HG03135 (cell line): ENCODE measurements at regions not wholly inside any gene's neighbourhood (a gene's known extent, or its start where the extent isn't known, plus 50 kb on each side); places are given as distances from the start of the nearest gene placed in this dataset.
"Not testable (repeated sequence)": the region's sequence is repeated elsewhere in the genome, so short reads cannot be mapped to it uniquely, and the experiment has no call there.

Experiments used
- ATAC-seq: cut with Tn5 transposase; IDR thresholded peaks from one replicate; pipeline ENCODE4 v1.9.1; 2021; ENCODE audit warnings: mild to moderate bottlenecking, moderate library complexity; ENCODE audit not compliant: unreplicated experiment

DNA sequence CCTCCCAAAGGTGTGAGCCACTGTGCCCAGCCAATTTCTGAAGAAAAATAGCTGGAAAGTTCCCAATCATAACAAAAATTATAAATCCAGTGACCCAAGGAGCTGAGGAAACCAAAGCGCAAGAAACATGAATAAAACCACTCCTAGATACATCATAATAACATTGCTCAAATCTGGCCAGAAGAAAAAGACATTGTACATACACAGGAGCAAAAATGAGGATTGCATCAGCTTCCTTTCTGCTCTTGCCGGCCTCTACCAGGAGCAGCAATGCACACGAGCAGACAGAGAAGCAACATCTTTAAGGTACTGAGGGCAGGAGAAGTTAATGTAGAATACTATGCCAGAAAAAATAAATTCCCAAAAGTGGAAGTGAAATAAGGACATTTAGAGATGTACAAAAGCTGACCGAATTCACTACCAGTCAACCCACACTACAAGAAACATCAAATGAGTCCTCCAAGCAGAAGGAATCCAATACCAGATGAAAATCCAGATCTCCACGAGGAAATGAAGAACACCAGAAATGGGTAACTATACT, 127.0 kb upstream of the NBPF11 start:
- ATAC-seq, result not testable (repeated sequence)

DNA sequence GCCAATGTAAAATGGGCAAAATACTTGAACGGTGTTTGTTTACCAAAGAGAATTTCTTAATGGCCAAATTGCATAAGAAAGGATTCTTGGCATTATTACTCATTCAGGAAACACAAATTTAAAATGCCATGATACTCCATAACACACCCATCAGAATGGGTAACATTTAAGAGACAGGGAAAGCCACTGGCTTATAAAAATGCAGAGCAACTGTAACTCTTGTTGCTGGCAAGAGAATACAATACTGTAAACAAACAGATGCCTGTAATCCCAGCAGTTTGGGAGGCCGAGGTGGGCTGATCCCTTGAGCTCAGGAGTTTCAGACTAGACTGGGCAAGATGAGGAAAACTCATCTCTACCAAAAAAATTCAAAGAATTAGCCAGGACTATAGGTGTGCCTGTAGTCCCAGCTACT, 125.8 kb upstream of the NBPF11 start:
- not testable (repeated sequence) for ATAC-seq

DNA sequence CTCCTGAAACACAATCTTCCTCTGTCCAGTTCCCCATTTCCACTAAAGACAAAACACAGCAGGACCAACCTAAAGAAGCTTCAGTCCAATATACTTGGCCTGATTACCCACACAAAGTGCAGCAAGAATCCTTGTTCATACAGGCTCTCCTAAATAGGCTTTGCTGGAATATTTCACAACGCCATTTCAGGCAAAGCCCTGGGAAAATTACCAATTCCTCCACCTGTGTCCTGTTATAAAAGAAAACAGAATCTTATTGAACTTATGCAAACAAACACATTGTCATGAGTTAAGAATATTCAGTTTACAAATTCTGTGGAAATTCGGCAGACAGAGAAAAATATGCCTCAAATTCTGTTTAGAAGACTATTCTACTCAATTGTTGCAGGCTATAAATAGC, 115.0 kb upstream of the NBPF11 start:
- ATAC-seq, result not testable (repeated sequence)

DNA sequence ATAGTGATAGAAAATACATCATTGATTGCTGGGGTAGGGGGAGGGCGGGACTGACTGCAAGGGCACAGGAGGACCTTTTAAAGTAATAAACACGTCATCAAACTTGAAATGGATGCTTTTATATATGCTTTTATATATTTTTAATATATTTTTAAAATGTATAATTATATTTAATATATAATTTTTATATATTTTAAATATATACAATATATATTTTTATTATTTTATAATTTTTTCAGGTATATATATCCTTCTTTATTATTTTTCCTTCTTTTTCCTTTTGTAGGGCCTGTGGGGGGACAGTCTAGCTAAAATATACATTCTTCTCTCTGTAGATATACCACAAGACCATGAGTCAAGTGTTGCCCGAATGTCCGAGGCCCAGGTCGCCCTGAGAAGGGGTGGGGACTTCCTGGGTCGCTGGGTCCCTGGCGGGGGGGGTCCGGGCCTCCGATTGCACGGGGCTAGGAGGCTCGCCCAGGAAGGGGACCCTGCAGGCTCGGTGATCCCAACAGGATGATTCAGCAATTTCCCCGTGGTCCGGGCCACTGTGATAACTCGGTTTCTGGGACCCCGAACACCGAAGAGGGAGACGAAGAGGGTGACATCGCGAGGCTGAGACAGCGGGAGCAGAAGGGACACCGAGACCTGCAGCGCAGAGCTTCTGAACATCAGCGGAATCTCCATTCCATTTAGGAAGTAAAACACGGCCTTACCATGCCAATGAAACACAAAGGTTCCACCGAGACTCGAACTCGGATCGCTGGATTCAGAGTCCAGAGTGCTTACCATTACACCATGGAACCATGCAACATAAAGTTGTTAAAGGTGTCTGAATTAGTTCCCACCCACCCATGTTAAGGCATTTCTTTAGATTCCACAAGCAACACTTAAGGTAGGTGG, 112.5 kb upstream of the NBPF11 start:
- no peak for ATAC-seq

DNA sequence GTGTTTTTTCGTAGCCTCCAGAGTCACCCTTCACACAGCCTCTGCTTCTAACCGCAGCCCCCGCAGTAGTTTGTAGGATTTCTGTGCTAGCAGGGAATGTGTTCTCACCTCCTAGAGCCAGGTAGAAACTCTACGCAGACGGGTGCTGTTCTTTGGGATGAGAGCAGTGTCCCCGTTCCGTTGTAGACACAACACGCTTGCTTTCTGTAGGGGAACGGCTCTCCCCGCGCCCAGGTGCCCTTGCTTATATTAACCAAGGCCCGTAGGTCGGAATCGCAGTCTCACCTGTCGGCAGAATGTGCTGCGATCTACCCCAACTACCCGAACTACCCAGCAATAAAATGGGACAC, 111.8 kb upstream of the NBPF11 start:
- peak; percentile 17 for ATAC-seq

DNA sequence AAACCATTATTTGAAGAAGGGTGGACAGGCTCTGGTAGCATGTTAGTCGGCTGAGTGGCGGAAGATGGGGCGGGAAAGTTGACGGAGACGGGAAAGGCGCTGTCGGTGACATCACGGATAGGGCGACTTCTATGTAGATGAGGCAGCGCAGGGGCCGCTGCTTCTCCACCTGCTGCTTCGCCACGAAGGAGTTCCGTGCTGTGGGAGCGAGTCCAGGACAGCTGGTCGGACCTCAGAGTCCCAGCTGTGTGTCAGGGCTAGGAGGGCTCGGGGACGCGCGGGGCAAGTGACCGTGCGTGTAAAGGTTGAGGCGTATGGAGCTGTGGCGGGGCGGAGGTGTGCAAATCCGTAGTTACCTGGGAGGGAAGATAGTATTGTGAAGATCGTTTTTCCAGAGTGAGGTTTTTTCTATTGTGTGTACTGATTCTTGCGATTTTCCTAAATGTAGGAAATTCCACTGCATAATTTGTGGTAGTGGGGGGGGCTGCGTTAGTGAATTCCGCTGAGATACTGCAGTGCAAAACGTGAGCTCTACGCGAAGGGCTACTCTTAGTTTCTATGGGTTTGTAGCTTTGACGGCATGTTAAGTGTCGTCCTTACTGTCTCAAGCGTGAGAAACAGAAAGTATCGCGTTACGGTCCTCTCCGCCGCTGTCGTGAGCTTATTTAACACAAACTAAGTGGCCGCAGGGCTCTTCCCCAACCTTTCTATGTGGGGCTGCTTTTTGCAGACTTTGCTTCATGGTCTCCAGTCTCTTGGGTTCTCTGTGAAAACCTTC, 111.2 kb upstream of the NBPF11 start:
- ATAC-seq, result peak; percentile 56

DNA sequence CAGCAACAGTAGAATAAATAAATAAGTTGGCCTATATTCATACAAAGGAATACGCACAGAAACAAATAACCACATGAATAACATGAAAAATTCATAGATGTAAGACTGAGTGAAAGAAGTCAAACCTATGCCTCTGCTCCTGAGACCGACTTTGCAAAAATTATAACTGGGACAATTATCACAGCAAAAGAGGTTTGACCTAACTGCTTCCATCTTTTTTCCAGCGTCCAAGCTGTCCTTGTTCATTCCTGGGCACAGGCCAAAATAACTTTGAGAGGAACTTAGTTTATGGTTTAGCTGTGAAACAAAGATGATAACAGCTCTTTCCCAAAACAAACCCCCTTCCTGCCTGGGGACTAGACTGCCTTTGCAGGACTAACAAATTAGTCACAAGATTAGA, 109.6 kb upstream of the NBPF11 start:
- ATAC-seq, result not testable (repeated sequence)

DNA sequence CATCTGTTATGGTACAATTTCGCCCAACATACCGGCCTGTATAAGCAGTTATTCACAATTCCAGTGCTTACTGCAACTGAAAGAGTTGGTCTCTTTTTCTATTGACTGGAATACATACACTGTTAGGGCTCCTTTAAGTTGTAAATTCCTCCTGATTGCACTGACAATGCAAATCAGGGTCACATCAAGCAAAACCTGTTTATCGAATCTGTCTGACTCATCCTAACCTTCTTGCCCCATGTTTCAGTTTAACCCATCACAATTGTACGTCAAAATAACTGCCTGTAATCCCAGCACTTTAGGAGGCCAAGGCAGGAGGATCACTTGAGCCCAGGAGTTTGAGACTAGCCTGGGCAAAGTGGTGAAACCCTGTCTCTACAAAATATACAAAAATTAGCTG, 105.8 kb upstream of the NBPF11 start:
- not testable (repeated sequence) for ATAC-seq

DNA sequence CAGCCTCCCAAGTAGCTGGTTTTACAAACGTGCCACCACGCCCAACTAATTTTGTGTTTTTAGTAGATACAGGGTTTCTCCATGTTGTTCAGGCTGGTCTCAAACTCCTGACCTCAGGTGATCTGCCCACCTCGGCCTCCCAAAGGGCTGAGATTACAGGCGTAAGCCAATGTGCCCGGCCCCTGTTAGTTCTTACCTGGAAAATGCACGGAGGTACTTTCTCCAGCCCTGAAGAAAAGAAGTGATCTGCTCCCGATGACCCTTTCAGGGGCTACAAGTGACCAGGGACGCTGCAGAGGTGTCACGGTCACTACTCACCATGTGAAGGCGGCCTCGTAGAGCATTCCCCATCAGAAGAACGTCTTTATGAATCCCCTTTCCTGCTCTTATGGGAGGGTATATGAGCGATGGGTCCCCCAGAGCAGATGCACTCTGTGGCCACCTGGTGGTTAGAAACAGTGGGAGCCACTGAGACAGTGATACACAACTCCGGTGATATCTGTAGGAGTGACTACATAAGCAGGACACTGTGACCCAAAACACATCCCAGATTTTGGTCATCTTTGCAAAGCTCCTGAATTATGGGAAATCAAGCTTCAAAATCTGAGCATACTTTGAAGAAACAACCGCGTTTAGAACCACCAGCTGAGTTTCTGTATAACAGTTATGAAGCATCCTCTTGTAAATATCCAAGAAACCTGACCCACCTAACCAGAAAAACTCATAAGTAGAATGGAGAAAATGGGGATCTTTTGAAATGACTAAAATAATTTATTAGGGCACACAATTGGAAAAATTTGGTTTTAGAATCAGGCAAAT, 102.7 kb upstream of the NBPF11 start:
- ATAC-seq, result not testable (repeated sequence)

DNA sequence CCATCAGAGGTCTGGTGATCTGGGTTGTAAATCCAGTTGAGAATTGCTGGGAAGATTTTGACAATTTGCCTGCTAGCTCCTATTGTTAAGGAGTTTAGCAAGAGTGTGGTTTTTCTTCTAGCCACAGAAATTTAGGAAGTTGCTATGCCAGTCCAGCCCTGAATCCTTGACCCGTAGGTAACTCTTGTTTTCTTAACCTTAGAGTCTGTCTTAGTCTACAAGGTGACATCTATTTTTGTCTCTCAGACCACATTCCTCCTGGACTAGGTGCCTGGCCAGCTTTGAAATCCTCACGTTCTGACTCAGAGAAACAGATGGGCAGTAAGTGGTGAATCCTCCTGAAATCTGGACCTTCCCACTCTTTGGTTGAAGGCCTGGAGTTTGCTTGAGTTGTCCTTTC, 101.7 kb upstream of the NBPF11 start:
- ATAC-seq, result not testable (repeated sequence)

DNA sequence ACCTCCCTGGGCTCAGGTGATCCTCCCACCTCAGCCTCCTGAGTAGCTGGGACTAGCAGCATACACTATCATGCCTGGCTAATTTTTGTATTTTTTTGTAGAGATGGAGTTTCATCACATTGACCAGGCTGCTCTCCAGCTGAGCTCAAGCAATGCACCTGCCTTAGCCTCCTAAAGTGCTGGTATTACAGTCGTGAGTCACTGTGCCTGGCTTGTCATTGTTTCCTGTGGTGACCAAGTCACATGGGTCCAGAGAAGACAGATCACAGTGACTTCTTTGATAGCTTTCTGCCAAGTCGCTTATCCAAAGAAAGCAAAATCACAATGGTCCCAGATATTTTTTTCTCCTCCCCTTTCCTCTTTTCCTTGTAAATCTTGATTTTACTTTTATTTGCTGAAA, 96.7 kb upstream of the NBPF11 start:
- not testable (repeated sequence) for ATAC-seq

DNA sequence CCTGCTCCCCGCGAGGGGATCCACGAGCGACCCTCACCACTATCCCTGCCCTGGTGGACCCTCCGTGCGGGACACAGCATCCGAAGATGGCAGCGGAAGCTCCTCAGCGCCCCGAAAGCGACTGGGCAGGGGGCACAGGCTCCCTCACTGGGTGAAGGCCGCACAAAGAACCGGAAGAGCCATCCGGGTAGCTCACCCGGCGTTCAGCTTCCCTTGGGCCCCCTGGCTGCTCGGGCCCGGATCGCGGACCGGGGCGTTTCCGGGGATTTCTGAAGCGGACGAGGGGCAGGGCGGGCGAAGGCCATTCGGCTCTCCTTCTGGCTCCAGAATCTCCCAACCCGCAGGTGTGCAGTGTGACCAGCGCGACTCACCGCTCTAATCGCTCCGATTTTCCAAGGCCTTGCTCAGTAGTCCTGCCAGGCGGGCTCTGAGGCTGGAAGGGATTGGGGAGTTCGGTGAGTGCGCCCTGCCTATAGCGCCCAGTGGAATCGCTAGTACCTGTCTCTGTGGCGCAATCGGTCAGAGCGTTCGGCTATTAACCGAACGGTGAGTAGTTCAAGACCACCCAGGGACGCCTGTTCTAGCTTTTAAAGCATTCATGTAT, 94.3 kb upstream of the NBPF11 start:
- ATAC-seq, result not testable (repeated sequence)

DNA sequence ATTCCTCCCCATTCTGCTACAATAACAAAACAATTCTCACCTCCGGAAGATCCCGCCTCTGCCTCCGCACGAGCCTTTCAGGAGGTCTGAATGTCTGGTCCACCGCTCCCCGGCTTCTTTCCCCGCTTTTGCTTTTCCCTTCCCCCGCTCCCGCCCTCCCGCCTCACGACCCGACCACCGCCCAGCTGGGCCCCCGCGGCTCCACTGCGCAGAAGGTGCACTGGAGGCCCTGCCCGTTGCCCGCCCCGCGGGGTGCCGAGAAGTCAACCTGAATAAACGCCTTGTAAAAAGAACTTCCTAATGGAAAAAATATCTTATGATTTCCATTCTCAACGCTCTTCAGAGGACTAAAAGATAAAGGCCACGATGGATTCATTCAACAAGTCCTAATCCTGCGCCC, 93.8 kb upstream of the NBPF11 start:
- ATAC-seq, result not testable (repeated sequence)

DNA sequence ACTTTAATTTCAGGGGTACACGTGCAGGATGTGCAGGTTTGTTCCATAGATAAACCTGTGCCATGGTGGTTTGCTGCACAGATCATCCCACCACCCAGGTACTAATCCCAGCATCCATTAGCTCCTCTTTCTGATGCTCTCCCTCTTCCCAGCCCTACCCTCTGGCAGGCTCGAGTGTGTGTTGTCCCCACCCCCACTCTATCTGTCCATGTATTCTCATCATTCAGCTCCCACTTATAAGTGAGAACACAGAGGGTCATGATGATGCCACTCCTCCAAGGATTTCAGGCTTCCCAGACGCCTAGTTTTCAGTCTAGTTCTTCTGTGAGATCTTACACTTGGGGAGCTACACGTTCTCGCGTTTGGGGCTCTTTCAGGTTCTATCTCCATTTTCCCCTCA, 93.4 kb upstream of the NBPF11 start:
- ATAC-seq, result not testable (repeated sequence)

DNA sequence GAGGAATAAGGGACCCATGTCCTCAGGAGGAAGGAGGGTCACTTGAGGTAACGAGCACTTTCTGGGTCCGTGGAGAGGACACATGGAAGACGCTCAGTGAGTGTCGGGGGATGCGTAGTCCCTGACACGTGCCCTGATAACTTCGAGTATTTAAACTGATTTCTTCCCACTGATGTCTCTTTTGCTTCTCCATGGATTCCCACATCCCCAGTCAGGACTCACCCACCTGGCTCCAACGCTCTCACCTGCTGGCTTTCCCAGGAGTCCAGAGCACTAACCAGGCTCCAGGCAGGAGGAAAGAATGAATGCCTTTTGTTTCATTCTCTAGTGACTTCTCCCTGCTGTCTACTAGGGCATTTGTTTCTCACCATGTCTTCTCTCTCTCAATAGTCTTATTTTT, 81.2 kb upstream of the NBPF11 start:
- not testable (repeated sequence) for ATAC-seq

DNA sequence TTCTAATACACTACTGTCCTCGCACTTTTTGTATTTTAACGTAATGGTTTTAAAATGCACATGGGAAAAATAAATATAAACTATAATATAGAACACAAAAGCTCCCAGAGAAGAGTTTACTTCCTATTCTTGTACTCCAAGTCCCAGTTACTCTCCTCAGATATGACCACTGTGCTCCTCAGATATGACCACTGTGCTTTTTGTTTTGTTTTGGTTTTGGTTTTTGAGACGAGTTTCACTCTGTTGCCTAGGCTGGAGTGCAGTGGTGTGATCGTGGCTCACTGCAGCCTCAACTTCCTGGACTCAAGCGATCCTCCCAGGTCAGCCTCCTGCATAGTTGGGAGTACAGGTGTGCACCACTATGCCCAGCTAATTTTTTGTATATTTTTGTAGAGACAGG, 76.8 kb upstream of the NBPF11 start:
- not testable (repeated sequence) for ATAC-seq

DNA sequence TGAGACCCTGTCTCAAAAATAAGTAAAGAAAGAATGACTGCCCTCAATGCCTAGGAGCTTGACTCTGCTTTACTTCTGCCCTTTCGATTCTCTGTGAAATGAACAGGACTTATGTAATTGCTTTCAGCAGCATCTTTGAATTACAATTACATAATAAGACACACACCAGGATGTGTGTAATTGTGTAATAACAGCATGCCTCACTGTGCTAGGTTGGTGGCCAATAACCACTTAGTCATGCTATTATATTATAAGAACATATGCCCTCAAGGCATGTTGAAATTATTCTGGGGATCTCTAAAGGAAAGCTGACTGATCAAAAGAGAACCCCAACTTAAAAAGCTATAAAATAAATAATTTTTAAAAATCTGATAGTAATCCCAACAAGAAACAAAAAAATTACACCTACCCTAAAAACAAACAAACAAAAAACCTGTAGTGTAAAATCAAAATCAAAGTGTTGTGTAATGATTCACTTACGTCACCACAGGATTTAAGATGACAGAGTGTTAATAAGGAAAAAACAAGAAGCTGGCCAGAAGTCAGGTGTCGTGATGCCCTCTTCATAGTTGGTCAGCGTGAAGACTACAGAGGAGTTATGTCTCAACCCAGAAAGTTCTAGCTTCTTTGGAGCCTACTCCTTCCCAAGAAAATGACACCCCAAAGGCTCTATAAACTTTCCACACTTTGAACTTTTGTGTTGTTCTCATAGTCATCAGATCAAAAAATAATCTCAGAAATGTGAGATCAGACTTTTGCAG, 70.5 kb upstream of the NBPF11 start:
- ATAC-seq, result not testable (repeated sequence)

DNA sequence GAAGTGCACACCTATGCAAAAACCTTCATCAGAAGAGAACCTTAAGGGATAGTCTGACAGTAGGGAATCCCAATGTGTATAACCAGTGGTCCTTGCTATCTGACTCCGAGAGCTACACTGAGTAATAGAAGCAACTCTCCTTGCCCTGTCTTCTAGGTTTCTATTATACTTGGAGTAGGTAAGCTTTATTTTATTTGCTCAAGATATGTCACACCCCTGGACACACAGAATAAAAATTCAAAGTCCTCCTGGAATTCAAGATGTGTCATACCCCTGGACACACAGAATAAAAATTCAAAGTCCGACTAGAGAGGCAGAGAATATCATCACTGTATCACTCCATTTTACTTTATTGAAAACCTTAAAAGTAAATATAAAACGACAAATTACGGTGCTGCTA, 69.5 kb upstream of the NBPF11 start:
- not testable (repeated sequence) for ATAC-seq

DNA sequence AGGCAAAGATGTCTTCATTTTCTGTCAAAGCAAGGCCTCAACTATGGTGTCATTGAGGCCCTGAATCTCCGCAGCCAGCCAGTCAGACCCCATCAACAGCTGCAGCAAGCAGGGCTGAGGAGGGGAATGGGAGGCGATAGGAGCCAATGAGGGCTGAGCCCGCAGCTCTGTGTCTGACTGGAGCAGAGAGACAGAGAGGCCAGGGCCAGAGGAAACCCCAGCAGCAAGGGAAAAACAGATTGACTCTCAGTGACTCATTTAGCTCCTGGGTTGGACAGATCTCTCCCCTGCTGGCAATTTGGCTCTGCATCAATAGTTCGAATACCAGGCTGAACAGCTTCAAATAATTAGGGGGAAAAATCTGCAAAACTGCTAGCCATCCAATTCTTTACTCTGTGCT, 67.1 kb upstream of the NBPF11 start:
- not testable (repeated sequence) for ATAC-seq

DNA sequence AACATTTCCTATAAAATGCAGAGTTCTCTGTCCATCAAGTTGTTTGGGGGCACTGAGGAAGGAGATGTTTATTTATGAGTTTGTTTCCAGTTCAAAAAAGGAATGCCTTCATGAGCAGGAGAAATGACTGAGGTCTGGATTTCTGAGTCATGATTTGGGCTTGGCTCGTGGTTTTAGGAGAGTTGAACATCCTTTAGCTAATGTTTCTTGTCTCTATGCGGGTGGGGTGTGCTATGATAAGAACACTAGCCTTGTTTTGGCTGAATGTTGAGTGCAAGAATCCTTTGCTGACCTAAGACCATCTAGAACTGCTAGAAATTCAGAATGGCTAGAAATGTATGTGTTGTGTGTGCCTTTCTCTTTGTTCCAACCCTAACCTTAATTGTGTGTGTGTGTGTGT, 59.1 kb upstream of the NBPF11 start:
- not testable (repeated sequence) for ATAC-seq
